ENCODE measurements at regions not wholly inside any gene's neighbourhood (a gene's known extent, or its start where the extent isn't known, plus 50 kb on each side); places are given as distances from the start of the nearest gene placed in this dataset.

DNA sequence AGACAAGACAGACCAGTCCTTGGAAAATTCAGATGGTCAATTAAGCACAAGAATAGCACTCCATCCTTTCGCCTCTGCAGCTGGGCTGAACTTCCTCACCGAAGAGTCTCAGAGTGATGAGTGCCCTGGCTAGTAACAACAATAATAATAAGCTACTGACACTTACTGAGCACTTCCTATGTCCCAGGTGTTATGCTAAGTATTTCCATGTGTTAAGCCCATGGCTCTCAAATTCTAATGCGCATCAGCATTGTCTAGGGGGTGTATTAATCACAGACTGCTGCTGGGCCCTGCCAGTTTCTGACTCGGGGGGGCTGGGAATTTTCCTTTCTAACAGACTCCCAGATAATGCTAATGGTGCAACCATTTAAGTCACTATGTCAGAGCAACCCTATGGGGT, 118.2 kb upstream of the LRFN2 start:
- POLR2A ChIA-PET, result interaction anchor here (0.7 kb wide), 1 partner anchor 341 kb away, joined by 4 read pairs; no protein-coding TSS in a partner anchor

More for the DNA sequence above, 118.2 kb upstream of the LRFN2 start:
- Histone ChIP-seq H4K20me1 (replicated peaks; ENCODE audit: control insufficient read depth, insufficient read depth, low read length) (no peaks in the 10 kb centered on the region), H3K4me3 (no peak overlapping the region), H3K9ac (ENCODE audit: insufficient read depth in 1 of 2, low read depth in 2 of 2, low read length in 2 of 2) (no peak overlapping the region), H3K27me3 (ENCODE audit: control insufficient read depth in 2 of 2, insufficient read depth in 2 of 2, low read length in 2 of 2) (peaks cover 8 to 20% of the 10 kb centered on the region in 2 experiments; a peak in 3 of 5 replicates), H3K27ac (ENCODE audit: extremely low read depth, low read depth, low read length) (no peak overlapping the region), H3K4me1 (replicated peaks in 1 of 2; ENCODE audit: control insufficient read depth in 2 of 2, insufficient read depth in 2 of 2, low read length in 2 of 2) (no peaks in the 10 kb centered on the region), H3K9me1 (ENCODE audit: control insufficient read depth, insufficient read depth, low read length) (no peaks in the 10 kb centered on the region), H3K9me3 (replicated peaks; ENCODE audit: control insufficient read depth, insufficient read depth, low read depth, low read length) (no peaks in the 10 kb centered on the region), H3K4me2 (ENCODE audit: insufficient read depth, low read length) (no peak overlapping the region), H2AFZ (ENCODE audit: low read depth, low read length) (no peak overlapping the region), H3K36me3 (ENCODE audit: control insufficient read depth, insufficient read depth, low read length) (no peaks in the 10 kb centered on the region), H3K79me2 (ENCODE audit: control insufficient read depth, insufficient read depth, low read length) (no peaks in the 10 kb centered on the region)
- in situ Hi-C loops (cut with MboI), result no loop called here
- TF ChIP-seq SIRT6 (IDR thresholded peaks at IDR 0.05; ENCODE audit: low read depth, low read length) (no peak), BACH1 (tag; IDR thresholded peaks at IDR 0.05) (no peak)
- TF ChIP-seq, protein P1, sequence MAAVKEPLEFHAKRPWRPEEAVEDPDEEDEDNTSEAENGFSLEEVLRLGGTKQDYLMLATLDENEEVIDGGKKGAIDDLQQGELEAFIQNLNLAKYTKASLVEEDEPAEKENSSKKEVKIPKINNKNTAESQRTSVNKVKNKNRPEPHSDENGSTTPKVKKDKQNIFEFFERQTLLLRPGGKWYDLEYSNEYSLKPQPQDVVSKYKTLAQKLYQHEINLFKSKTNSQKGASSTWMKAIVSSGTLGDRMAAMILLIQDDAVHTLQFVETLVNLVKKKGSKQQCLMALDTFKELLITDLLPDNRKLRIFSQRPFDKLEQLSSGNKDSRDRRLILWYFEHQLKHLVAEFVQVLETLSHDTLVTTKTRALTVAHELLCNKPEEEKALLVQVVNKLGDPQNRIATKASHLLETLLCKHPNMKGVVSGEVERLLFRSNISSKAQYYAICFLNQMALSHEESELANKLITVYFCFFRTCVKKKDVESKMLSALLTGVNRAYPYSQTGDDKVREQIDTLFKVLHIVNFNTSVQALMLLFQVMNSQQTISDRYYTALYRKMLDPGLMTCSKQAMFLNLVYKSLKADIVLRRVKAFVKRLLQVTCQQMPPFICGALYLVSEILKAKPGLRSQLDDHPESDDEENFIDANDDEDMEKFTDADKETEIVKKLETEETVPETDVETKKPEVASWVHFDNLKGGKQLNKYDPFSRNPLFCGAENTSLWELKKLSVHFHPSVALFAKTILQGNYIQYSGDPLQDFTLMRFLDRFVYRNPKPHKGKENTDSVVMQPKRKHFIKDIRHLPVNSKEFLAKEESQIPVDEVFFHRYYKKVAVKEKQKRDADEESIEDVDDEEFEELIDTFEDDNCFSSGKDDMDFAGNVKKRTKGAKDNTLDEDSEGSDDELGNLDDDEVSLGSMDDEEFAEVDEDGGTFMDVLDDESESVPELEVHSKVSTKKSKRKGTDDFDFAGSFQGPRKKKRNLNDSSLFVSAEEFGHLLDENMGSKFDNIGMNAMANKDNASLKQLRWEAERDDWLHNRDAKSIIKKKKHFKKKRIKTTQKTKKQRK (IDR thresholded peaks at IDR 0.05; ENCODE audit: borderline replicate concordance, low read depth, low read length), result no peak
- TF ChIP-seq, protein P2, sequence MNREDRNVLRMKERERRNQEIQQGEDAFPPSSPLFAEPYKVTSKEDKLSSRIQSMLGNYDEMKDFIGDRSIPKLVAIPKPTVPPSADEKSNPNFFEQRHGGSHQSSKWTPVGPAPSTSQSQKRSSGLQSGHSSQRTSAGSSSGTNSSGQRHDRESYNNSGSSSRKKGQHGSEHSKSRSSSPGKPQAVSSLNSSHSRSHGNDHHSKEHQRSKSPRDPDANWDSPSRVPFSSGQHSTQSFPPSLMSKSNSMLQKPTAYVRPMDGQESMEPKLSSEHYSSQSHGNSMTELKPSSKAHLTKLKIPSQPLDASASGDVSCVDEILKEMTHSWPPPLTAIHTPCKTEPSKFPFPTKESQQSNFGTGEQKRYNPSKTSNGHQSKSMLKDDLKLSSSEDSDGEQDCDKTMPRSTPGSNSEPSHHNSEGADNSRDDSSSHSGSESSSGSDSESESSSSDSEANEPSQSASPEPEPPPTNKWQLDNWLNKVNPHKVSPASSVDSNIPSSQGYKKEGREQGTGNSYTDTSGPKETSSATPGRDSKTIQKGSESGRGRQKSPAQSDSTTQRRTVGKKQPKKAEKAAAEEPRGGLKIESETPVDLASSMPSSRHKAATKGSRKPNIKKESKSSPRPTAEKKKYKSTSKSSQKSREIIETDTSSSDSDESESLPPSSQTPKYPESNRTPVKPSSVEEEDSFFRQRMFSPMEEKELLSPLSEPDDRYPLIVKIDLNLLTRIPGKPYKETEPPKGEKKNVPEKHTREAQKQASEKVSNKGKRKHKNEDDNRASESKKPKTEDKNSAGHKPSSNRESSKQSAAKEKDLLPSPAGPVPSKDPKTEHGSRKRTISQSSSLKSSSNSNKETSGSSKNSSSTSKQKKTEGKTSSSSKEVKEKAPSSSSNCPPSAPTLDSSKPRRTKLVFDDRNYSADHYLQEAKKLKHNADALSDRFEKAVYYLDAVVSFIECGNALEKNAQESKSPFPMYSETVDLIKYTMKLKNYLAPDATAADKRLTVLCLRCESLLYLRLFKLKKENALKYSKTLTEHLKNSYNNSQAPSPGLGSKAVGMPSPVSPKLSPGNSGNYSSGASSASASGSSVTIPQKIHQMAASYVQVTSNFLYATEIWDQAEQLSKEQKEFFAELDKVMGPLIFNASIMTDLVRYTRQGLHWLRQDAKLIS (CRISPR knock-in tag; IDR thresholded peaks at IDR 0.05), result no peak
- TF ChIP-seq, protein P3, sequence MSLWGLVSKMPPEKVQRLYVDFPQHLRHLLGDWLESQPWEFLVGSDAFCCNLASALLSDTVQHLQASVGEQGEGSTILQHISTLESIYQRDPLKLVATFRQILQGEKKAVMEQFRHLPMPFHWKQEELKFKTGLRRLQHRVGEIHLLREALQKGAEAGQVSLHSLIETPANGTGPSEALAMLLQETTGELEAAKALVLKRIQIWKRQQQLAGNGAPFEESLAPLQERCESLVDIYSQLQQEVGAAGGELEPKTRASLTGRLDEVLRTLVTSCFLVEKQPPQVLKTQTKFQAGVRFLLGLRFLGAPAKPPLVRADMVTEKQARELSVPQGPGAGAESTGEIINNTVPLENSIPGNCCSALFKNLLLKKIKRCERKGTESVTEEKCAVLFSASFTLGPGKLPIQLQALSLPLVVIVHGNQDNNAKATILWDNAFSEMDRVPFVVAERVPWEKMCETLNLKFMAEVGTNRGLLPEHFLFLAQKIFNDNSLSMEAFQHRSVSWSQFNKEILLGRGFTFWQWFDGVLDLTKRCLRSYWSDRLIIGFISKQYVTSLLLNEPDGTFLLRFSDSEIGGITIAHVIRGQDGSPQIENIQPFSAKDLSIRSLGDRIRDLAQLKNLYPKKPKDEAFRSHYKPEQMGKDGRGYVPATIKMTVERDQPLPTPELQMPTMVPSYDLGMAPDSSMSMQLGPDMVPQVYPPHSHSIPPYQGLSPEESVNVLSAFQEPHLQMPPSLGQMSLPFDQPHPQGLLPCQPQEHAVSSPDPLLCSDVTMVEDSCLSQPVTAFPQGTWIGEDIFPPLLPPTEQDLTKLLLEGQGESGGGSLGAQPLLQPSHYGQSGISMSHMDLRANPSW (CRISPR knock-in tag; IDR thresholded peaks at IDR 0.05), result no peak
- no peak for ATAC-seq
- WGBS (ENCODE audit: insufficient coverage, low coverage, missing lambda C conversion rate), result 1% methylated on average over 4 of the region's 4 CpGs
- no TSS peak for BruUV-seq (replicated peaks)
- FAIRE-seq, result no peak
- intact Hi-C loops (cut with micrococcal nuclease), result no loop called here
- CTCF ChIA-PET (ENCODE audit: low intra/inter-chr PET ratio), result no interaction called here
- no peak for DNase-seq (ENCODE audit: extremely low read depth in 1 of 4, low spot score in 3 of 4)
